SW 1271 (cell line): ENCODE measurements at regions not wholly inside any gene's neighbourhood (a gene's known extent, or its start where the extent isn't known, plus 50 kb on each side); places are given as distances from the start of the nearest gene placed in this dataset.
"Not testable (repeated sequence)": the region's sequence is repeated elsewhere in the genome, so short reads cannot be mapped to it uniquely, and the experiment has no call there.

Source experiments
- DNase-seq, 2 experiments: peaks; one replicate each; lab custom pipeline; 2025; lab: John Stamatoyannopoulos, UW

DNA sequence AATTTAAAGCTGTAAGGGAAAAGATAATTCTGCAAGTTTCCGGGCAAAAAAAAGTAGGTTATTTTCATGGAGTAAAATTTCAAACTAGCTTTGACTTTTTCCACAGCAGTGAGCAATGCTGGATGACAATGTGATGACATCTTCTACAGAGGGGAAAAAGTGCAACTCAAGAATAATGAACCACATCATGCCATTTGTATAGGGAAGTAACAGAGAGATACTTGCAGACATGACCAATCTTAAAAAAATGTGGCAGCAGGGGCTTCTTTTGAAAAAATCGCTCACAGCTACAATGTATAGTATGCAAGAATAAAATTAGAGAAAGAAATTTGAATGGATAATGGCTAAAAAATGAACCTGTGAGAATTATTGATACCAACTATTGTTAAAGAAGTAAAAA is 115.5 kb downstream of the DHRS2 start:
- no peak for DNase-seq

DNA sequence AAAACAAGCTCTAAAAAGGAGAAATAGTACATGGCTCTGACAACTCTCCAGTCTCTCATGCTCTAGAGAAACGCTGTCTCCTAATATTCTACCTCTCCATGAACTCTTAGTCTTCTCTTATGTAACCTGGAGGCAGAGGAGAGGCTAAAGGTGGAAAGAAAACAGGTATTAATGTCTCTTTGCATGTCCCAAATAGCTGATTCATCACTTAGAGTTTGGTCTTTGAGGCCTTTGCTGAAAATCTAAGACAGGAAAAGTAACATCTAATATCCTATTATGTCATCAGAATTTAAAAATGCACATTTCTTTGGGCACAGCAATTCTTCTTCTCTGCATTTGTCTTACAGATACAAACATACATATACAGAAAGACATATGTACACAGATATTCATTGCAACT is 127.2 kb downstream of the DHRS2 start:
- DNase-seq, result no peak

DNA sequence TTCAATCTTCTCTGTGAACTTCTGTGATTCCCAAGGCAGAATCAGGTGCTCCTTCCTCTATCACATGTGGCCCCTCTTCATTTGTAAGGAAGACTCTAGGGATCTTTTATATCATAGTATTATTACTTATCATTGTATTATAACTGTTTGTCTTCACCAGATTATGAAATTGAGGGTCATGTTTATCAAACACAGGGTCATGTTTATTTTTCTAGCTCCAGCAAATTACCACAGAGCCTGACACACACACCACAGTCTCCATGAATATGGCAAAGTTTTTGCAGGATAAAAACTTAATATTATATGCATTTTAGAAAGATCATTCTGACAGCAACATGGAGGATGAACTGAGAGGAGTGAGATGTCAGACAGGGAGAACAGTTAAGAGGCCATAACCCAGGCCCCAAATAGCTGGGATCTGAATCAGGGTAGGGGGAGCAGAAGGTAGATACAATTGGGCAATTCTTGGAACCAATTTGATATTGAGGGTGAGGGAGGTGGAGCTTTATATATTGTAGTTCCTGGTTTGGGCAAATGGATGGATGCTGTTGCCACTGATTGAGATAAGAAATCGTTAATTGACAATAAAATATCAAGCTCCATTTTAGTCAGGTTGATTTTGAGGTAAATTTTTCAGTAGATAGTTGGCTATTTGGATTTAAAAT is 130.7 kb downstream of the DHRS2 start:
- no peak for DNase-seq

DNA sequence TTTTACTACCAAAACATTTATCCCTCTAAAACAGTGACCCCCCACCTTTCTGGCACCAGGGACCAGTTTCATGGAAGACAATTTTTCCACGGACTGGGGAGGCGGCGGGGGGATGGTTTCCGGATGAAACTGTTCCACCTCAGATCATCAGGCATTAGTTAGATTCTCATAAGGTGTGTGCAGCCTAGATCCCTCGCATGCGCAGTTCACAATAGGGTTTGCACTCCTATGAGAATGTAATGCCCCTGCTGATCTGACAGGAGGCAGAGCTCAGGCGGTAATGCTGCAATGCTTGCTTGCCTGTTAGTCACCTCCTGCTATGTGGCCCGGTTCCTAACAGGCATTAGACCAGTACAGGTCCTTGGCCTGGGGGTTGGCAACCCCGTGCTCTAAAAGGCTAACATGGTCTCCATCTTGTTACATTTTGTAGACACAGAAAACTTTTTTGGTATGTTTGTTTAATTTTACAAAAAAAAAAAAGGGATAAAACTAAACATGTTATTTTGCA is 133.1 kb downstream of the DHRS2 start:
- not testable (repeated sequence) for DNase-seq

DNA sequence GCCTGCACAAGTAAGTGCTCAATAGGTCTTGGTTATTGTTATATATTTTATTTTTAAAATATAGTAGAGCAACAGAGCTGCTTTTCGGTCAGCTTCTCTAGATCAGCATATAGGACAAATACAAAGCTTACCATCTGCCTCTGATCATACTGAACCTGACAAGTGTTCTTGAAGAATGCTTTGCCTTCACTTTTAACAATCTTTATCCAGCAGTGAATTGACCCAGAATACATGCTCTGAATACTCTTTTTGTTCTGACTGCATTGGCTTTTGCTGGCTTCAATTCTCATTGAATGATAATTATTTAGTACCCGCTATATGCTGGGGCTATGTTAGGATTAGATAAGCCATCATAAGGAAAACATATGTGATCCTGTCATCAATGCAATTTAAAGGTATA is 137.8 kb downstream of the DHRS2 start:
- DNase-seq, result no peak

DNA sequence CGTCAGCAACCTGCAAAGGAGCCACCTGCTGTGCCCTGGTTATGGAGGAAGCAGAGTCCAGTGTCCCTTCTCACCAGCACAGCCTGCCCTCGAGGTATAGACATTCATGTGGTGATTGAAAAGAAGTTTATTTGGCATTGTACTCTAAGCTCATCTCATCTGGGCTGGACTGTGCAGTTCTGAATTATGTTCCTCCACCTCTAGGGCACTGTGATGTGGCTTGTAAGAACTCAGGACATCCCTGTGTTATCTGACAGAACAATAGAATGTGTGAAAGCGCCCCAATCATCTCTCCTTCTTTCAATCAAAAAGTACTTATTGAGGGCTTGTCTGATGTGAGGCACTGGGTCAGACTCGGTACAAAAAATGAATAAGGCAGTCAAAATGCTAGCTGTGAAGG is 140.1 kb downstream of the DHRS2 start:
- no peak for DNase-seq

DNA sequence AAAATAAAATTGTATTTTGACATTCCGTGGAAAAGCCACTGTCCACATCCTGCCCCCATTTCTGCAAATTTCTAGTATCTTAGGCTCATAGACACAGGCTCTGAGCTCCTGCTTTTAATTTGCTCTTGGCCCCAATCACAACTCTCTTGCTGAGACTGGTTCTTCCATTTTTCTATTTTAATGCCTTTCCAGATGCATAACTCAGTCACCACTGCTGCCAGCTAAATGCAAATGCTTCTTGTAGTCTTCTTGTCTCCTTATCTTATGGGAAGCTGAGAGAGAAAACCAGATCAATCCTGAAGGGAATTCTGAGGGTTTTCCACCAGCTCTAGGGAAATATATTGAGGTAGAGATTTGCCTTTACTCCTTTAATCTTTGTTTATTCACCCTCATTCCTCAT is 149.0 kb downstream of the DHRS2 start:
- DNase-seq, result no peak

DNA sequence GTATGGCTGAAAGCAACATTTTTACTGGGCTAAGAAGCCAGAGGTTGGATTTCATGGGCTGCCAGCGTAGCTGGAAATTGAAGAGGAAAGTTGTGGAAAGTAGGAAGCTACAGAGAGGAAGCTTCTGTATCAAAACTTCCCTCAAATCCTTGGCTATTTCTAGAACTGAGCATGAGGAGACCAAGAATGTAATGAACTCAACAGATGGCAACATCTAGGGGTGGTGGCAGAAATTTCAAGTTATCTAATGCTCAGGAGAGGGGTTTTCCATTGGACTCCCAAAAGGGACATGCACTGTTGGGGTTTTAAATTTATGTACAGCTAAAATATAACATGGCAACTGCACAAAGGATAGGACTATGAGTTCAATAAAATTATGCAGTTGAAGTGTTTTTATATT is 151.3 kb downstream of the DHRS2 start:
- no peak for DNase-seq

DNA sequence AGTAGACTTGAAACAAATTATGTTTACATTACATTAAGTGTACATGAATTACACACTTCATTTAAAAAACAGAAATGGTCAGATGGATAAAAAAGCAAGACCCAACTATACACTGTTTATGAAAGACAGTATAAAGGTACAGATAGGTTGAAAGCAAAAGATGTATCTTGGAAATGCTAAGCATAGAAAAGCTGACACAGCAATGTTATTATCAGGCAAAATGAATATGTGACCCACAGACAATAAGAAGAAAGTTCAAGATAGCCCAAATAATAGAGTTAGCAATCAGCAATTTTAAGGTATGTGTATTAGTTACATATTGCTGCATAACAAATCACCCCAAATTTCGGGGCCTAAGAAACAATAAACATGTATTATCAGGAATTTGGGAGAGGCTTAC is 153.5 kb downstream of the DHRS2 start:
- no peak for DNase-seq

DNA sequence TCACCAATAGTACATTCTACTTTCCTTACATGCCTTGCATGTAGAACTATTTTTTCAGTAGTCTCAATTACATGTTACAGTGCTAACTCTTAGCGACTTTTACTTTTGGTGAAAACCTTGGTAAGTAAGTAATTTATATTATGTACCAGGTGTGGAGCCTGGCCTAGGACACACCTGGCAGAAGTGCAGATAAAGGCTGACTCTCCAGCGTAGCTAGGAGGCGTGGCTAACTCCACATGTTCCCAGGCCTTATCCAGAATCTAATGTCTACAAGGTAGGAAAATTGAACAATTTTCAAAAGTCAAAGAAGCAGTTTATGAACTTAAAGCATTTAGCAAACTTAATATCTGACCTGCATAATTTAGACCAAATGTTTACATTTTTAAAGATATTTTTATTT is 157.4 kb downstream of the DHRS2 start:
- no peak for DNase-seq

DNA sequence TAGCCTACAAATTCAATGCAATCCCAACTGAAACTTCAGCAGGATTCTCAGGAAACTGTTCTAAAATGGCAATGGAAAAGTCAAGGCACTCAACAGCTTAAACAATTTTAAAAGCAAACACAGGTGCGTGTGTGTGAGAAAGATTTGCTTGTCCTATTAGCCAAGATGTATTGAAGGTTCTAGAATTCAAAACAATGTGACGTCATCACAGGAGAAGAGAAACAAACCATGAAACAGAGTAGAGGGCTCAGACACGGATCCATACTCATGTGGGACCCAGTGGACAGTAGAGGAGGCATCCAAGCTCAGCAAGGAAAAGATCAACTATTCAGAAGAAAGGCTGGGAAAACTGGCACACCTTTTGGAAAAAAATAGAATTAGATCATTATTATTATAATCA is 152.8 kb upstream of the DHRS4 start:
- no peak for DNase-seq

DNA sequence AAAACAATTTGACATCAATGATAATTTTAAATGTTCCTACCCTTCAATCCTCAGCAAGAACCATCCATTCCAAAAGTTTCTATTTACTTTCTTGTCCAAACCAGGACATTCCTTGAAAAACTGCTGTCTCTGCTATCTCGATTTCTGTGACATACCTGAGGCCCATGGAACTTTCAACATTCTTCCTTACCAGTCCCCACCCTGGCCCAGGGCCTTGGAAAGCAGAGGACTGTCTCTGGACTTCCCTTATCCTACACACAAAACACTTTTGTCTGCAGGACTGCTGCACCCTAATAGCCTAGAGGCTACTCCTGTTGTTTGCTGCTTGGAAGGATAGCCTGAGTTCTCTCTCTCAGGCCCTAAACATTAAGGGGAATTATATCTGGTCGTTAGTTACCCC is 151.8 kb upstream of the DHRS4 start:
- DNase-seq, result no peak

DNA sequence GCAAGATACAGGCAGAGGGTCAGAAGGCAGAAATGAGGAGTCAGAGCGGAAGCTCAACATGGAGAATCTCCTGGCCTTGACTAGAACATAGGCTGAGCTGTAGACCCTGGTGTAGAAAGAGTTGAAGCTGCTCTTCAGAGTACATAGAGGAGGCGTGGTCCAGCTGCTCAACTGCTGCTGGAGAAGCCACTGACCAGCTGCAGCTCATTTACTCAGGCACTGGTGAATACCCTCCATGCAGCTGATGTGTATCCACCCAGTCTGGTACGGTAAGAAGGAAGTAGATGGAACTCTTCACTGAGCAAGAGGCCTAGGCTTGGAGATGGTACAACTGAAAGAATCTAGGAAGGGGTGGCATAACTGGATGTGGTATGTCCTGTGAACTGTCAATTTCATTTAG is 148.8 kb upstream of the DHRS4 start:
- DNase-seq, result no peak

DNA sequence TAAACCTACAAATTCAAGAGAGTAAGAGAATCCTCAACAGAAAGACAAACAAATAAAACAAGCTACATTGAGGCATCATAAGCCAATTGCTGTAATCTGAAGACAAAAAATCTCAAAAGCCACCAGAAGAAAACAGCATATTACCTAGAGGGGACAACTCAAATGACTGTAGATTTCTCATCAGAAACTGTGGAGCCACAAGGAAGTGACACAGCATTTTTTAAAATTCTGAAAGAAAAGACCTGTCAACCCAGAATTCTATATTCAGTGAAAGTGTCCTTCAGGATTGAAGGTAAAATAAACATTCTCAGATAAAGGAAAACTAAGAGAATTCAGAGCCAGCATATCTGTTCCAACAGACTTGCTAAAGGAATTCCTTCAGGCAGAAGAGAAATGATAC is 147.8 kb upstream of the DHRS4 start:
- DNase-seq, result no peak

DNA sequence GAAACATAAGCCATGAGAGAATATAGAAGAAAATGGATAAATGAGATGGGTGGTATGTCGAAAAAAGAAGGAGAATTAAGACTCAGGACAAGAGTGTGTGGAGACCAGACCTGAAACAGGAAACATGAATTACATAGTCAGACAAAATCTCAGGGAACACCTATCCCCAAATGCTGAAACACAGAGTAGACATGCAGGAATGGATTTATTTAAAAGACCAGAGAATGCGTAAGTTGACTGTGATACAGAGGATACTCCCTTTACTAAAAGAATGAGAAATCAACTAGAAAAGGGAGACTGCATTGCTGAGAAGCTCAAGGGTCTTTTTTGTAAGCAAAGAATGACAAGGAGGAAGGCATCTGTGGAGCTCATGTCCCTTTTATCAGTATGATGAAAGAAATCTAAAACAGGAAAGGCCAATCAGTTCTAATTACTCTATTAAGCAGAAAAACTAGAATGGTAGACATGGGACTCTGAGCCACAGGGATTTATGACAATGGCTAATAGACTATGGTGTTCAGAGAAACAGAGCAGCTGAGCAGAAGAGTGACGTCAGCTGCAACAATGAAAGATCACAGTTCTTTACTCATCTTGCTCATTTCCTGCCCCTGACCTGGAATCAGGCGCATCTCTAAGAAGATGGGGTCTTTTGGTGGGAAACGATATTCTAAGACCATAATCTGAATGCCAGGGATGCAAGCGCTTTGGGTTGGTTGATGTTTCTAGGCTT is 138.9 kb upstream of the DHRS4 start:
- DNase-seq, result no peak

DNA sequence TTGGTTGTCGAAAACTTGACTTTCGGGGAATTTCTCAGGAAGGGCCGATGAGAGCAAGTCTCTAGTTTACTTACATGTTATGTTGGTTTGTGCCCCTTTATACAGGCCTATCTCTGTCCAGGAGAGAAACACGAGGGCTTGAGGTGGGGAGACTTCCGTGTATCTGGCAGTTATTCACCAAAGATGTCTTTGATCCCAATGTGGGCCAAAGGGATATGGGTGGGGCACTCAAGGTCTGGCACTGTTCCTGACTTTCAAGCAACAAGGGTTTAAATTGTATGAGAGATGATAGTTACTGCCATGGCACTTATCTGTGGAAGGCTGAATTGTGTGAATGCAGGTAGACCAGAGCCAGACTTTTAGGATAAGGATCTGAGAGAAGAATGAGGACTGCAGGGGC is 137.2 kb upstream of the DHRS4 start:
- DNase-seq, result no peak

DNA sequence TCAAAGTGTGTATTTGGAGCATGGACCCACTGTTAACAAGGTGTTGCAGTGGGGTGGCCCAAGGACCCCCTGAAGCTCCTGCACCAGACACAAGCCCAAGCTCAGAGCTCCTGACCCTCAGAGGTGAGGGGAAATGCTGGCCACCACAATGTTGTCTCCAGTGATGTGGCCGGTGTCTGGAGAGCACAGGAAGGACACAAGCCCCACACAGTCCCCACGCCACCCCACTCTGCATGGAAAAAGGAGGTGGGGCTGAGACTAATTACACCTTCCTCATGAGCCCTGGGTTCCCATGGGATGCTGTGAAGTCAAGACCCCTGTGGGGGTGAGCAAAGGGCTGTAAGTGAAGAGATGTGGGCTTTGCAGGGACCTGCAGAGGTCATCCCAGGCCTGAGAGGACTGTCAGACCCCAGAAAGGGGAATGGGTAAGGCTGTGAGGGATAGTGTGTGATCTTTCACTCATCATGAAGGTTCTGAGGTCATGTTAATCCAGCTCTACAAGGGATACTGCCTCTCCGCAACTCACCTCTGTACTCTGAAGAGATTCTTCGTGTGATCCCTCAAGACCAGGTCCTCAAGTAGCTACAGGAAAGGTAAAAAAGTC is 136.3 kb upstream of the DHRS4 start:
- DNase-seq, result no peak

DNA sequence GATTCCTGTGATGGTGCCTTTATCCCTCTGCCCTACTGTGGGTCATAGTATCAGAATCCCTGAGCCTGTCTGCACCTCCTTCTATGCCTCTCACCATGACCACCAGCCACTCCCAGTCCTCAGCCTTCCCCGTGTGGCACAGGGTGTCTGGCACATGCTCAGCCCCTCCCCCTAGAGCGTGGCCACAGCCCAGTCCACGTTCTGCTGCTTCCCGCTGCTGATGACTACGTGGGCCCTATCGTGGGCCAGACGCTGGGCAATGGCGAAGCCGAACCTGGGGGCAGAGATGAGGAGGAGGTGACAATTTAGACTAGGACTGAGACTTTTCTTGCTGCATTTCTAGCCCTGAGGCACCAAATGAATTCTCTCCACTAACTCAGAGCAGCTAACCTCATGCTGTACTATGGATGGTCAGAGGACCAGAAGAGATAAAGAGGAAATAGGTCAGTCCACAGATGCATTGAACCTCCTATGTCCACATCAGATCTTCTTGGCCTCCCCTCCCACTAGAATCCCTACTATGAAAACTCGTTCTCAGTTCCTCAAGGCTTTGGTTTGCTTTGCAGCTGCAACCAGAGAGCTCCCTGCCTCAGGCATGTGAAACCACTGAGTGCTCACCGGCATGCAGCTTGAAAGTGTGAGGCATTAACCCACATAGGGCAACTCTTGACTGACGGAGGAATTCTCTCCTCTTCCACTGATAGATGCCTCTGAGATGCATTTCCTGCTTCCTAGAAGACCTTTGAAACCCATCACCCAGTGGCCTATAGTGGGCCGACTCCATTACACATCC is 126.3 kb upstream of the DHRS4 start:
- no peak for DNase-seq

DNA sequence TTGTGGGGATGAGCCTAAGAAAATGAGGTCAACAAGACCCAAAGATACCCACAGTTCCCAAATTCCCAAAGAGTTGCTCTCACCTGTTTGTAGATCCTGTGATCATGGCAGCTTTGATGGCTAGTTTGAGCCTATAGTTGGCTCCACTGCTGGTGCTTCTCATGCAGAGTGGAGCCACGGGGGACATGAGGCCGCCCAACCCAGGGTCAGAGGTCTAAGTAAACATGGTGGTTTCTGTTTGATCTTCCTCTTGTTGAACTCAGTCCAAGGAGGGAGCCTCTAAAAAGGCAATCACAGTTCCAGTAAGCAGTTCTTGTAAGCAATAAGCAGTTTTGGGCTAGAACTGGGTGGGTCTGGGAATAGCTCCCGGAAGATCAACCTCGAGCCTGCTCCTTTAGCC is 125.6 kb upstream of the DHRS4 start:
- no peak for DNase-seq

DNA sequence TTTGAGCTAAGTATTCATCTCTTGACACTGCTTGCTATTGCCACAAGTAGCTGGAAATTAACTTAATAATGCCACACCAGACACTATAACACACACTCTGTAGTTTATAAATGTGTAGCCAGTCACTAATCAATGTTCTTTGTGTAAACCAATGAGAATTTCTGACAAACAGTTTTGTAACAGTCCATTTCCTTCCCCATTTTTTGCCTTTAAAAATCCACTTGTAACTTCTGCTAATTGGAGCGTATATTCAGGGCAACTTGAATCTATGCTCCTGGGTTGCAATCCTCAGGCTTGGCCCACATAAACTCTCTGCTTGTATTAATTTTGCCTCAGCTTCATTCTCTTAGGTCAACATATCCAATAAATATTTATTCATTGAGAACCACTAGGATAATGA is 125.0 kb upstream of the DHRS4 start:
- DNase-seq, result no peak

DNA sequence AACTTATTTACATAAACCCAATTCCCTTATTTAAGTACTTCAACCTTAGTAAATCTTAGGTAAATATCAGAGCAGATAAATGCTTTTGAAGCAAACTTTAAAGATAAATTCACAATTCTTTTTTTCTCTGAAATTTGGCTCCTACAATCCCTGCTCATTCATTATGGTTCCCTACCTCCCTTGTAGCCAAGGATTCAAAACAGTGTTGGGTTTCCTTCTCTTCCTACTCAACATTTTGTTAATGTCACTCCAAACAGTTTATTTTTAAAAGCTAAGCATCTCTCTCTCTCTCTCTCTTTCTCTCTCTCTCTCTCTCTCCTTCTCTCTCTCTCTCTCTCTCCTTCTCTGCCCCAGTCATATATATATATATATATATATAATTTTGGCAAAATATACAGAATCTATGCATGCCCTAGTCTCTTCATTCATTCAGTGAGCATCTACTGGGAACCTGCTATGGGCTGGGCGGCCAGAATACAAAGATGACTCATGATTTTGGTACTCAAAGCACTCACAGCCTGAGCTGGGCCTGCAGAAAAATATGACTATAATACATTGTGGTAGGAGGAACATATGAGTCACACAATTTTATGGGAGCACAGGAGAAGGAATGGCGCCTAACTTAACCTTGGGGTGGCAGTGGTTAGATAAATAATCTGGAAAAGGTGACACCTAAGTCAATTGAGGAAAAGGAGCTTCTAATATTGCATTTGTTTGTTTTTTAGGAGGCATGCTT is 123.7 kb upstream of the DHRS4 start:
- peak; percentile 84 to 97 for DNase-seq

DNA sequence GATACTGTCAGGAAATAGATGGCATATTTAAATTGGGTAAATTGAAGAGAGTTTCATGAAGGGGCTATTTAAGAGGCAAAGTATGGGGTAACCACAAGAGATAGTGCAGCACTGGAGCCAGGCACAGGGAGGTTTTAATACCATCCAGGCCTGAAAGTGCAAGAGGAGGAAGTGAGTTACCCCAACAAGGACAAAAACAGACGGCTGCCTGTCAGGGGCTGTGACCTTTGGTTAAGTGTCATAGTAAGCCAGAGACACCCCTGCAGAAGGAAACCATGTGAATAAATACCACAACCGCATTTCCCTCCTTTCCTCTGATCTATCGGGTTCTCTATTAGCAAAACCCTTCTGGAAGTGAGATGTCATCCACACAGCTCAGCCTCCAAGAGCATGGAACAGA is 122.0 kb upstream of the DHRS4 start:
- no peak for DNase-seq
